Peyer's patch (tissue), 4 donors: ENCODE measurements at regions not wholly inside any gene's neighbourhood (a gene's known extent, or its start where the extent isn't known, plus 50 kb on each side); places are given as distances from the start of the nearest gene placed in this dataset.

Source experiments
- DNase-seq, 3 donors: peaks; one replicate each; pipeline ENCODE4 v3.0.0-alpha.2; 2017 to 2019
- H3K27ac ChIP-seq, 4 donors: fragments of 200-600 bp; sonication (generic); one replicate each; pipeline ENCODE4 v1.5.1; 2016 to 2019
- H3K27me3 ChIP-seq, 2 donors: fragments of 200-600 bp; sonication (generic); one replicate each; pipeline ENCODE4 v1.5.1; 2019
- H3K36me3 ChIP-seq, 3 donors: fragments of 200-600 bp; sonication (generic); one replicate each; pipeline ENCODE4 v1.5.1; 2016 to 2019
- H3K4me1 ChIP-seq, 4 donors: fragments of 200-600 bp; sonication (generic); one replicate each; pipeline ENCODE4 v1.5.1; 2016 to 2019
- H3K4me3 ChIP-seq, 4 donors: fragments of 200-600 bp; sonication (generic); 1 replicate in 3 of 4; 2 replicates in 1 of 4; pipeline ENCODE4 v1.5.1; 2016 to 2019; ENCODE audit warnings: mild to moderate bottlenecking in 1 of 4
- H3K9me3 ChIP-seq, 4 donors: fragments of 200-600 bp; sonication (generic); one replicate each; pipeline ENCODE4 v1.5.1; 2016 to 2019; ENCODE audit warnings: mild to moderate bottlenecking in 1 of 4
- CTCF ChIP-seq, 6 experiments: fragments of 450-650 bp in 4 of 6; fragments of 200-600 bp in 2 of 6; sonication (generic) in 1 of 6; IDR thresholded peaks; one replicate each; pipeline ENCODE4 v1.5.1; 2017 to 2019; ENCODE audit warnings: antibody characterized with exemption in 6 of 6, mild to moderate bottlenecking in 3 of 6, moderate library complexity in 1 of 6
- POLR2A ChIP-seq, 2 donors: fragments of 450-650 bp; IDR thresholded peaks; one replicate each; pipeline ENCODE4 v1.5.1; 2017; ENCODE audit warnings: antibody characterized with exemption in 2 of 2, mild to moderate bottlenecking in 2 of 2, moderate library complexity in 2 of 2

- Histone ChIP-seq H3K27ac (peak overlapping the region in 3 of 4 donors; percentile 3 to 66 (median 54)), H3K4me1 (peaks cover 0 to 7% (median 0%) of the 10 kb centered on the region in 4 donors), H3K27me3 (no peaks in the 10 kb centered on the region), H3K36me3 (no peaks in the 10 kb centered on the region), H3K4me3 (no peak overlapping the region), H3K9me3 (no peaks in the 10 kb centered on the region)
- DNase-seq = no peak
- TF ChIP-seq CTCF (IDR thresholded peaks at IDR 0.05) (no peak), POLR2A (IDR thresholded peaks at IDR 0.05) (no peak)
These were observed 59.7 kb upstream of the NABP1 start for GRCh38 chr2:191618046-191618780.

- Histone ChIP-seq H3K36me3 (no peaks in the 10 kb centered on the region), H3K9me3 (no peaks in the 10 kb centered on the region), H3K27me3 (no peaks in the 10 kb centered on the region), H3K4me1 (peaks cover 0 to 7% (median 0%) of the 10 kb centered on the region in 4 donors), H3K4me3 (no peak overlapping the region), H3K27ac (peak overlapping the region in 1 of 4 donors; percentile 66)
- TF ChIP-seq POLR2A (IDR thresholded peaks at IDR 0.05) (no peak), CTCF (IDR thresholded peaks at IDR 0.05) (no peak)
- no peak for DNase-seq
These were observed 59.1 kb upstream of the NABP1 start for GRCh38 chr2:191618786-191619185.

- H3K4me3 ChIP-seq = no peak overlapping the region
- DNase-seq = no peak
- TF ChIP-seq CTCF (IDR thresholded peaks at IDR 0.05) = no peak
- no peak for TF ChIP-seq POLR2A (IDR thresholded peaks at IDR 0.05)
- H3K4me1 ChIP-seq = peaks cover 0 to 7% (median 0%) of the 10 kb centered on the region in 4 donors
- no peak overlapping the region for H3K27ac ChIP-seq
- H3K27me3 ChIP-seq = no peaks in the 10 kb centered on the region
- no peaks in the 10 kb centered on the region for H3K36me3 ChIP-seq
- H3K9me3 ChIP-seq = no peaks in the 10 kb centered on the region
These were observed 57.8 kb upstream of the NABP1 start for GRCh38 chr2:191620144-191620543.

- H3K9me3 ChIP-seq = no peaks in the 10 kb centered on the region
- H3K27ac ChIP-seq = no peak overlapping the region
- no peak for DNase-seq
- peaks cover 0 to 7% (median 0%) of the 10 kb centered on the region in 4 donors for H3K4me1 ChIP-seq
- no peaks in the 10 kb centered on the region for H3K36me3 ChIP-seq
- no peaks in the 10 kb centered on the region for H3K27me3 ChIP-seq
- no peak for TF ChIP-seq POLR2A (IDR thresholded peaks at IDR 0.05)
- TF ChIP-seq CTCF (IDR thresholded peaks at IDR 0.05) = no peak
- no peak overlapping the region for H3K4me3 ChIP-seq
These were observed 55.3 kb upstream of the NABP1 start for GRCh38 chr2:191622374-191623320.

GRCh38 chr2:191625016-191625415, 52.9 kb upstream of the NABP1 start:
- H3K27ac ChIP-seq = peak overlapping the region in 1 of 4 donors; percentile 1
- DNase-seq = peak in 1 of 3 donors; percentile 40
- H3K4me3 ChIP-seq = no peak overlapping the region
- no peaks in the 10 kb centered on the region for H3K4me1 ChIP-seq
- H3K27me3 ChIP-seq = no peaks in the 10 kb centered on the region
- no peaks in the 10 kb centered on the region for H3K9me3 ChIP-seq
- H3K36me3 ChIP-seq = no peaks in the 10 kb centered on the region
- TF ChIP-seq CTCF (IDR thresholded peaks at IDR 0.05) (no peak), POLR2A (IDR thresholded peaks at IDR 0.05) (no peak)
